ENCODE measurements at regions not wholly inside any gene's neighbourhood (a gene's known extent, or its start where the extent isn't known, plus 50 kb on each side); places are given as distances from the start of the nearest gene placed in this dataset.

DNA sequence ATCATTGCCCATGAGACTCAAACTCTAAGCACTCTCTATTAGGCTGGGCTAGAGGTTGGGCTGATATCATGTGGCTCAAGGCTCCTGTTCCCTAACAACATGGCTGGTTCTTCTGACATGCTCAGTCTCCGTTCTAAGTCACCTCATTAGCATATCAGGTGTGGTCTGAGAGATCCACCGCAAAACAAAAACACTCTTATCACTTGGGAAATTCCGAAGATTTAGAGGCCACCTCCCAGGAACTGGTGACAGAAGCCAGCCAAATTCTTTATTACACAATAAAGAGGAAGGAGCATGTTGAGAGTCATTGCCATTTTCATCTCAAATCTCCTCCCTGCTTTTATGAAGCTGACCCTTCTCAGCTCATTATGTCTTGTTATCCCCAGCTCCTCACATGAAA is 107.6 kb downstream of the MSX2 start:
- H3K27me3 Mint-ChIP-seq (ENCODE audit: insufficient read depth, unreplicated experiment), result peaks cover 10% of the 10 kb centered on the region
- H3K4me3 ChIP-seq (ENCODE audit: low read depth, low read length), result no peak overlapping the region
- DNase-seq, result no peak
- TF ChIP-seq CTCF (IDR thresholded peaks at IDR 0.05; ENCODE audit: insufficient read depth in 1 of 2, low read depth in 1 of 2, low read length in 1 of 2, severe bottlenecking in 1 of 2, unreplicated experiment in 1 of 2), result no peak
- H3K4me3 Mint-ChIP-seq (ENCODE audit: unreplicated experiment), result no peak overlapping the region
- H3K27me3 ChIP-seq (replicated peaks; ENCODE audit: control insufficient read depth, insufficient read depth, low read length), result no peaks in the 10 kb centered on the region
- ChIA-PET CTCF (no interaction called here), POLR2A (no interaction called here)
- H3K36me3 Mint-ChIP-seq (ENCODE audit: insufficient read depth, unreplicated experiment), result no peaks in the 10 kb centered on the region
- H3K9me3 ChIP-seq, result no peaks in the 10 kb centered on the region
- H3K4me1 Mint-ChIP-seq (ENCODE audit: low read depth, unreplicated experiment), result no peaks in the 10 kb centered on the region
- H3K9me3 Mint-ChIP-seq (ENCODE audit: unreplicated experiment), result no peaks in the 10 kb centered on the region
- no peaks in the 10 kb centered on the region for H3K4me1 ChIP-seq
- intact Hi-C loops (cut with micrococcal nuclease; ENCODE audit: unreplicated experiment), result no loop called here
- H3K27ac Mint-ChIP-seq (ENCODE audit: unreplicated experiment), result no peak overlapping the region
- H3K36me3 ChIP-seq (ENCODE audit: control insufficient read depth, insufficient read depth, low read length), result no peaks in the 10 kb centered on the region
- BruUV-seq (replicated peaks), result no TSS peak

DNA sequence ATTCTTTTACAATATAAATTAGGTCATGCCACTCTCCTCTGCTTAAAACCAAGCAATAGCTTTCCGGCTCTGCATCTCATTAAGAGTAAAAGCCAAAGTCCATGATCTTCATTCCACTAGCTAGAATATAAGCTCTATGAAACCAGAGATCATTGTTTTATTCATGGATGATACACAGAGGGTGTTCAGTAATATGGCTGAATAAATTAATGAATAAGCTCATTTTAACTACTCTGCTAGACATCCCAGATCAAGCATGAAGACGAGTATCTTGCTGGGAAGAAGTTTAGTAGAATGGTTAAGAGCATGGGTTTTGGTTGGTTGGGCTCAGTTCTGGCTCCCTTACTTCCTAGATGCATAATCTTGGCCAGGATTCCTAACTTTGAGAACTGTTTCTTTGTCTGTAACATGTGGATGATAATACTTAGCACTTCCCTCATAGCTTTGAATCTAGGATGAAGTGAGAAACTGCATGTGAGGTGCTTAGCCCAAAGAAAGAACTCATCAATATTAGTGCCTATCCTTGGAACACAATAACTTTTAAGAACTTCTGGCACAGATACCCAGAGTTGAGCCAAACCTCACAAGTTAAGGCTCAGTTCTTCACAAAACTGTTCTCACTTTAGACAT is 106.8 kb downstream of the MSX2 start:
- H3K4me3 ChIP-seq (ENCODE audit: low read depth, low read length), result no peak overlapping the region
- no peaks in the 10 kb centered on the region for H3K36me3 Mint-ChIP-seq (ENCODE audit: insufficient read depth, unreplicated experiment)

DNA sequence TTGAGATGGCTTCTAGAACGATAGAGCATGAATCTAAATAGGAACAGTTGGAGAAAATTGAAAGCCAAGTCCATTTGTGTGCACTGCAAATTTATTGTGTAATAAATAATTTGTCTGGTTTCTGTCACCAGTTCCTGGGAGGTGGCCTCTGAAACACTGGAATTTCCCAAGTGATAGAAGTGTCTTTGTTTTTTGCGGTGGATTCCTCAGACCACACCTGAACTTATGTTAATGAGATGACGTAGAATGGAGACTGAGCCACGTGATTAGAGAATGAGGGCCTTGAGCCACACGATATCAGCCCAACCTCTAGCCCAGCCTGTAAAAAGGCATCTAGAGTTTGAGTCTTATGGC is 105.1 kb downstream of the MSX2 start:
- Mint-ChIP-seq H3K9me3 (ENCODE audit: unreplicated experiment) (no peaks in the 10 kb centered on the region), H3K36me3 (ENCODE audit: insufficient read depth, unreplicated experiment) (no peaks in the 10 kb centered on the region), H3K27ac (ENCODE audit: unreplicated experiment) (no peak overlapping the region), H3K27me3 (ENCODE audit: insufficient read depth, unreplicated experiment) (peaks cover 17% of the 10 kb centered on the region), H3K4me3 (ENCODE audit: unreplicated experiment) (no peak overlapping the region), H3K4me1 (ENCODE audit: low read depth, unreplicated experiment) (no peaks in the 10 kb centered on the region)
- no peak for DNase-seq
- ChIA-PET CTCF (no interaction called here), POLR2A (no interaction called here)
- Histone ChIP-seq H3K9me3 (no peaks in the 10 kb centered on the region), H3K36me3 (ENCODE audit: control insufficient read depth, insufficient read depth, low read length) (no peaks in the 10 kb centered on the region), H3K4me3 (ENCODE audit: low read depth, low read length) (no peak overlapping the region), H3K27me3 (replicated peaks; ENCODE audit: control insufficient read depth, insufficient read depth, low read length) (no peaks in the 10 kb centered on the region), H3K4me1 (no peaks in the 10 kb centered on the region)
- intact Hi-C loops (cut with micrococcal nuclease; ENCODE audit: unreplicated experiment), result no loop called here
- BruUV-seq (replicated peaks), result no TSS peak
- TF ChIP-seq CTCF (IDR thresholded peaks at IDR 0.05; ENCODE audit: insufficient read depth in 1 of 2, low read depth in 1 of 2, low read length in 1 of 2, severe bottlenecking in 1 of 2, unreplicated experiment in 1 of 2), result no peak

More for the DNA sequence above, 106.8 kb downstream of the MSX2 start:
- no peak overlapping the region for H3K27ac Mint-ChIP-seq (ENCODE audit: unreplicated experiment)
- H3K27me3 Mint-ChIP-seq (ENCODE audit: insufficient read depth, unreplicated experiment), result peaks cover 10% of the 10 kb centered on the region
- no peaks in the 10 kb centered on the region for H3K36me3 ChIP-seq (ENCODE audit: control insufficient read depth, insufficient read depth, low read length)
- no peak for DNase-seq
- intact Hi-C loops (cut with micrococcal nuclease; ENCODE audit: unreplicated experiment), result no loop called here
- H3K9me3 ChIP-seq, result no peaks in the 10 kb centered on the region
- BruUV-seq (replicated peaks), result no TSS peak
- no peaks in the 10 kb centered on the region for H3K4me1 Mint-ChIP-seq (ENCODE audit: low read depth, unreplicated experiment)
- TF ChIP-seq CTCF (IDR thresholded peaks at IDR 0.05; ENCODE audit: insufficient read depth in 1 of 2, low read depth in 1 of 2, low read length in 1 of 2, severe bottlenecking in 1 of 2, unreplicated experiment in 1 of 2), result no peak
- H3K27me3 ChIP-seq (replicated peaks; ENCODE audit: control insufficient read depth, insufficient read depth, low read length), result no peaks in the 10 kb centered on the region
- no peaks in the 10 kb centered on the region for H3K4me1 ChIP-seq
- ChIA-PET POLR2A (no interaction called here), CTCF (no interaction called here)
- no peaks in the 10 kb centered on the region for H3K9me3 Mint-ChIP-seq (ENCODE audit: unreplicated experiment)
- no peak overlapping the region for H3K4me3 Mint-ChIP-seq (ENCODE audit: unreplicated experiment)
